ENCODE measurements at regions not wholly inside any gene's neighbourhood (a gene's known extent, or its start where the extent isn't known, plus 50 kb on each side); places are given as distances from the start of the nearest gene placed in this dataset.

DNA sequence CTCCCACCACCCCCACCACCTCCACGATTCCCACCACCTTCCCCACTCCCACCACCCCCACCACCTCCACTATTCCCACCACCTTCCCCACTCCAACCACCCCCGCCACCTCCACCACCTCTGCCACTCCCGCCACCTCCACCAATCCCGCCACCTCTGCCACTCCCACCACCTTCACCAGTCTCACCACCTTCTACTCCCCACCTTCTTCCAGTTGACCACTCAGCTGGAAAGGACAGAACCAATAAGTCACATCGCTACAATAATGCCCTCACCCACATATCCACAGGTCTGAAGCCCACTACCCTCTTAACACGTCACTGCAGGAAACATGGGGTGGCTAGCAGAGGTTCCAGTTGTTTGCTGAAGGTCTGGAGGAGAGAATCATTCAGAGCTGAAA, 93.5 kb upstream of the PAX2 start:
- peaks cover 20 to 29% of the 10 kb centered on the region in 2 donors for H3K4me1 Mint-ChIP-seq
- no peak for DNase-seq
- H3K4me3 Mint-ChIP-seq = no peak overlapping the region
- H3K9me3 Mint-ChIP-seq = no peaks in the 10 kb centered on the region
- peaks cover 3 to 8% of the 10 kb centered on the region in 2 donors for H3K36me3 Mint-ChIP-seq
- H3K27me3 Mint-ChIP-seq = peaks cover 66 to 80% of the 10 kb centered on the region in 2 donors
- no peak overlapping the region for H3K27ac Mint-ChIP-seq
- no peak for ATAC-seq (replicated peaks)

DNA sequence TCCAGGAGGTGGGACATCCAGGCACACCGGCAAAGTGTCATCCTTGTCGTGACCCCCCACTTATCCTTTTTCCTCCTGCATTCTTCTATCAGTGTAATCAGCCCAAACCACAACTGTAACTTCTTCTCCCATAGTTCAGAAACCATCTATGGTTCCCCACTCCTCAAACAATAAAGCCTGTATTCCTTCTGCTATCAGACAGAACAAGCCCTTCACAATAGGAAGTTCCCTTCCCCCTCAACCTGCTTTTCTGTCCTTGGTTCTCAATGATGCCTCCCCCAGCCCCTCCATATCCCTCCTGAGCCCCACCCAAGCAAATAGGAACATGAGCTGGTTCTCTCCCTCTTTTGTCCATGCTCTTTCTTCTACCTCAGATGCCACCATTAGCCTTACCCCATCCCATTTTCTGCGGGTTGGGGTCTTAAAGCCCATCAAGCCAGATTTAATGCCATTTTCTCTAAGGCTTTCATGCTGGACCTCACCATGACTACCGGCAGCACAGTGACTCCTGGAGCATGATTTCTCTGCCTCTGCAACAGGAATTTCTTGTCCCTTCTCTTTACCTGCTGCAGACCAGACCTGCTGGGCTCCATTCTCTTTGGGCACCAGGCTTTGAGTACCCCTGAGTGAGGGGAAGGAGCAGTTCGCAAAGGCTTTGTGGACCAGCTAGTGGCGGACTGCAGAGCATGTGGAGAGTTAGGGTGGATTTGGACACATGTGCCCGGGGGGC, 92.8 kb upstream of the PAX2 start:
- Mint-ChIP-seq H3K4me3 (no peak overlapping the region), H3K27ac (no peak overlapping the region), H3K4me1 (peaks cover 20 to 29% of the 10 kb centered on the region in 2 donors), H3K36me3 (peaks cover 3 to 8% of the 10 kb centered on the region in 2 donors), H3K9me3 (peaks cover 0 to 2% of the 10 kb centered on the region in 2 donors), H3K27me3 (peaks cover 72 to 80% of the 10 kb centered on the region in 2 donors)
- DNase-seq = no peak
- no peak for ATAC-seq (replicated peaks)

GRCh38 chr10:100653238-100653956, 92.0 kb upstream of the PAX2 start:
- H3K4me3 Mint-ChIP-seq = peak overlapping the region; percentile 63 to 67
- no peak overlapping the region for H3K27ac Mint-ChIP-seq
- peaks cover 0 to 2% of the 10 kb centered on the region in 2 donors for H3K9me3 Mint-ChIP-seq
- ATAC-seq (replicated peaks) (no peak), DNase-seq (no peak)
- peaks cover 20 to 29% of the 10 kb centered on the region in 2 donors for H3K4me1 Mint-ChIP-seq
- peaks cover 1 to 8% of the 10 kb centered on the region in 2 donors for H3K36me3 Mint-ChIP-seq
- peaks cover 75 to 82% of the 10 kb centered on the region in 2 donors for H3K27me3 Mint-ChIP-seq

DNA sequence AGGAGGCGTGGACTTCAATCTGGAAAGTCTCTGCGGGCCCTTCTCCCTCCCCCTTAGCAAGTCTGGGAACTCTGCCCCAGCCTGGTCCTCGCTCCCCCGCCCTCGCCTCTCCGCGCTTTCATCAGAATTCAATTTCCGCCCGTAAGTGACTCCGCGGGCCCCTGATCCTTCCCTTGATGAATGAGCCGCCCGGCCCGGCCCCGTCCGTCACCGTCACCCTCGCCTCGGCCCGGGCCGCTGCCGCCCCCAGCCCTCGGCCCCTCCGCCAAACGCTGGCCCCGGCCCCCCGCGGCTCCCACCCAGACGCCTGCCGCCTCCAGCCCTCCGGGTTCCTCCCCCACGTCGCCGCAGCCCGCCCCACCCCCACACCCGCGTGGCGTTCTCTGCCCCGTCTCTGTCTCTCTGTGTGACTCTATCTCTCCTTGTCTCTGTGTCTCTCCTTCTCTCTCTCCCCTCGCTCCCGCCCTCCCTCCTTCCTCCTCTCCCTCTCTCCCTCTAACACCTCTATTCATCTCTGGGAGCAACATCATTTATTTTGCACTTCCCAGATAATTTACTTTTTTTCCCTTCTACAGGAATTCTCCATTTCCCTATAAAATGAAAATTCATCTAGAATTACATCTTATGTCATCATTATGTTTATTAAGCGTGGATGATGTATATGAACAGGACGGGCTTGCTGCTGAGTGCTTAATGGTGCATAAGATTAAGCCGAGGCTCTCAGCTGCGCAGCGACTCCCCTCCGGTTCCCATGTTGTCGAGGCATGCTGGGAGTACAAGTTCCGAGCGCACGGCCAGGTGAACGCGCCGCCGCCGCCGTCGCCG, 91.2 kb upstream of the PAX2 start:
- no peak for DNase-seq
- Mint-ChIP-seq H3K36me3 (peaks cover 1 to 8% of the 10 kb centered on the region in 2 donors), H3K4me3 (peak overlapping the region; percentile 62 to 78)

DNA sequence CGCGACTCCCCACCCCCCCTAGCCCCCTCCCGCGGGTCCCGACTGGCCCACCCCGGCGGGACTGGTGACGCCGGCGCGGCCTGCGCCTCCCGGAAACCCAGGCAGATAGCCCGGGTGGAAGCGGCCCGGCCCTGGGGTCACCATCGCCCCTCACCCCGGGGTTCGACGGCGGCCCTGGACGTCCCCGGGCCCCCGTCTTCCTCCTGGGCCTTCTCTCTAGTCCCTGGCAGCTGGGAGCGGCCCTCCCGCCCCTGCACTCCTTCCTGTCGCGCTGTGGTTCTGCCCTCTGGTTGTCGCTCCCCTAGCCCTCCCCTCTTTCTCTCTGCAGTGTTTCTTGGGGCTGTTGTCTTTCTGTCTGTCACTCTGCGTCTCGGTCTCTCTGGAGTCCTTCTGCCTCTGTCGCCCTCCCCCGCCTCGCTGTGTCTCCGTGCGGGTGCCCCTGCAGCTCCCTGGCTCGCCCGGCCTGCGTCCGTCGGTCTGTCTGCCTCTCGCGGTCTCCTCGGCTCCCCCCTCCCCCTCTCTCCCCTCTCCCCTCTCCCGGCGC, 90.5 kb upstream of the PAX2 start:
- DNase-seq (no peak), ATAC-seq (replicated peaks) (peak in 1 of 2 donors; percentile 19)
- Mint-ChIP-seq H3K4me3 (peak overlapping the region; percentile 72 to 80), H3K36me3 (peaks cover 0 to 8% of the 10 kb centered on the region in 2 donors), H3K9me3 (peaks cover 0 to 2% of the 10 kb centered on the region in 2 donors), H3K27ac (peak overlapping the region; percentile 85), H3K4me1 (peaks cover 21 to 29% of the 10 kb centered on the region in 2 donors), H3K27me3 (peaks cover 71 to 83% of the 10 kb centered on the region in 2 donors)

More for the DNA sequence above, 91.2 kb upstream of the PAX2 start:
- Mint-ChIP-seq H3K27ac (peak overlapping the region; percentile 69), H3K27me3 (peaks cover 71 to 81% of the 10 kb centered on the region in 2 donors), H3K4me1 (peaks cover 21 to 29% of the 10 kb centered on the region in 2 donors), H3K9me3 (peaks cover 0 to 2% of the 10 kb centered on the region in 2 donors)
- no peak for ATAC-seq (replicated peaks)

- Mint-ChIP-seq H3K27ac (peak overlapping the region; percentile 85), H3K9me3 (peaks cover 0 to 2% of the 10 kb centered on the region in 2 donors), H3K4me1 (peaks cover 24 to 29% of the 10 kb centered on the region in 2 donors), H3K4me3 (peak overlapping the region; percentile 72 to 80), H3K27me3 (peaks cover 71 to 83% of the 10 kb centered on the region in 2 donors), H3K36me3 (peaks cover 0 to 8% of the 10 kb centered on the region in 2 donors)
- ATAC-seq (replicated peaks) (no peak), DNase-seq (no peak)
These were observed 90.0 kb upstream of the PAX2 start for GRCh38 chr10:100655326-100655759.

GRCh38 chr10:100655760-100656421, 89.5 kb upstream of the PAX2 start:
- peaks cover 24 to 29% of the 10 kb centered on the region in 2 donors for H3K4me1 Mint-ChIP-seq
- peaks cover 72 to 84% of the 10 kb centered on the region in 2 donors for H3K27me3 Mint-ChIP-seq

GRCh38 chr10:100656454-100656853, 88.9 kb upstream of the PAX2 start:
- ATAC-seq (replicated peaks) = peak; percentile 41 to 51
- no peak for DNase-seq
- no peak overlapping the region for H3K27ac Mint-ChIP-seq
- no peak overlapping the region for H3K4me3 Mint-ChIP-seq
- H3K36me3 Mint-ChIP-seq = peaks cover 0 to 8% of the 10 kb centered on the region in 2 donors
- peaks cover 77 to 89% of the 10 kb centered on the region in 2 donors for H3K27me3 Mint-ChIP-seq
- peaks cover 24 to 29% of the 10 kb centered on the region in 2 donors for H3K4me1 Mint-ChIP-seq
- peaks cover 0 to 2% of the 10 kb centered on the region in 2 donors for H3K9me3 Mint-ChIP-seq

More at GRCh38 chr10:100655760-100656421, 89.5 kb upstream of the PAX2 start:
- peak overlapping the region; percentile 72 to 80 for H3K4me3 Mint-ChIP-seq
- H3K36me3 Mint-ChIP-seq = peaks cover 0 to 8% of the 10 kb centered on the region in 2 donors
- peak overlapping the region; percentile 79 for H3K27ac Mint-ChIP-seq
- ATAC-seq (replicated peaks) = no peak
- H3K9me3 Mint-ChIP-seq = peaks cover 0 to 2% of the 10 kb centered on the region in 2 donors
- DNase-seq = no peak

DNA sequence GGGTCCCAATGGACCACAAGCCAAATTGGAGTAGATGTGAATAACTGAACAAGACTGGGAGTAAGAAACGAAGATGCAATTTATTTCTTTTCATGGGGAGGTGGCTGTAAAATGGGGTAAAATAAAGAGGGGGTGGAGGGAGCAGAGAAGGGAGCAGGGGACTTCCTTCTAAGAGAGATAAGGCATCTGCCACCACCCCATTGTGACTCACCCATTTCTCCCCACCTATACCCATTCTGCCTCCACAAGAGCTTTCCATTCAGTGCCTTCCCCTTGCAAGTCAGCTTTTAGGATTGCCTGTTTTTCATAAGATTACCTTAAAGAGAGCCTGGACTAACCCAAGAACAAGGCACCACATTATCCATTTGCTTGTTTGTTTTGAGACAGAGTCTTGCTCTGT, 87.1 kb upstream of the PAX2 start:
- Mint-ChIP-seq H3K4me3 (no peak overlapping the region), H3K36me3 (peaks cover 0 to 4% of the 10 kb centered on the region in 2 donors), H3K9me3 (peaks cover 0 to 2% of the 10 kb centered on the region in 2 donors), H3K27me3 (peaks cover 75 to 92% of the 10 kb centered on the region in 2 donors), H3K27ac (no peak overlapping the region), H3K4me1 (peaks cover 24 to 27% of the 10 kb centered on the region in 2 donors)
- DNase-seq = no peak
- no peak for ATAC-seq (replicated peaks)

GRCh38 chr10:100659361-100660098, 85.9 kb upstream of the PAX2 start:
- H3K27me3 Mint-ChIP-seq = peaks cover 76 to 91% of the 10 kb centered on the region in 2 donors
- peaks cover 0 to 4% of the 10 kb centered on the region in 2 donors for H3K36me3 Mint-ChIP-seq
- no peak for DNase-seq
- H3K9me3 Mint-ChIP-seq = peaks cover 0 to 2% of the 10 kb centered on the region in 2 donors
- H3K4me1 Mint-ChIP-seq = peaks cover 16 to 17% of the 10 kb centered on the region in 2 donors
- H3K4me3 Mint-ChIP-seq = no peak overlapping the region
- peak overlapping the region; percentile 62 for H3K27ac Mint-ChIP-seq
- no peak for ATAC-seq (replicated peaks)

DNA sequence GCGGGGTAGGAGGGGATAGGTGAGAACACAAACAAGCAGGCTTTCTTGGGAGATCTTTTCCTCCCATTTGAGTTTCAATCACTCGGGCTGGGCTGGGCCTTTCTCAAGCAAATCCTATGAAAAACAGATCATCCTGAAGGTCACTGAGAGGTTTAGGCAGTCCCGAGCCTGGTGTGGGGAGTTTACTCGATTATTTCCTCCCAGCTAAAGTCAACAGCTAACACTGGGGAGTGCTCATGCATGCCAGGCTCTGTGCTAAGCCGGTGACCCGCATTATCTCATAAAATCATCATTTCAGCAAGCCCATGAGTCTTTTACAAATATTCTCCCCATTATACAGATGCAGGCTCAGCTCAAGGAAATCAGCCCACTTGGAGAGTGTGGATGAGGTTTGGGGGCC, 85.0 kb upstream of the PAX2 start:
- no peak overlapping the region for H3K4me3 Mint-ChIP-seq
- H3K27me3 Mint-ChIP-seq = peaks cover 76 to 91% of the 10 kb centered on the region in 2 donors
- peaks cover 8 to 11% of the 10 kb centered on the region in 2 donors for H3K4me1 Mint-ChIP-seq
- no peak overlapping the region for H3K27ac Mint-ChIP-seq
- ATAC-seq (replicated peaks) (no peak), DNase-seq (no peak)
- peaks cover 0 to 4% of the 10 kb centered on the region in 2 donors for H3K36me3 Mint-ChIP-seq
- H3K9me3 Mint-ChIP-seq = peaks cover 0 to 2% of the 10 kb centered on the region in 2 donors

DNA sequence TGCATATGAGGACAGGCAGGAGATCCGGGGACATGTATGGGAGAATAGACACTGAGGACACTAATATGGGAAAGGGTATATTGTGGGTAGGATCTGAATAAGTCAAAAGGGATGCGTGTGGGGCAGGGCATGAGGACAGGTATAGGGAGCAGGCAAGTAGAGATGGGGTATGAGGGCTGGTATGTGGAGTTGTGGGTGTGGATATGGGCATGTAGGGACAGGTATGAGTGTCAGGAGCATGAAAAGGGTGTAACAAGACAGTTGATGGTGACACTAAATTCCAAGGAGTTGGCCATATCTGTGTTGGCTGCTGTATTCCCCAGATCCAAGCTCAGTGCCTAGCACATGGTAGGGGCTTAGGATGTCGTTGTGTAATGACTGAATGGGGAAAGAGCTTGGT, 84.4 kb upstream of the PAX2 start:
- peaks cover 0 to 2% of the 10 kb centered on the region in 2 donors for H3K9me3 Mint-ChIP-seq
- no peak overlapping the region for H3K4me3 Mint-ChIP-seq
- peaks cover 70 to 86% of the 10 kb centered on the region in 2 donors for H3K27me3 Mint-ChIP-seq
- no peak for DNase-seq
- H3K36me3 Mint-ChIP-seq = peaks cover 0 to under 1% of the 10 kb centered on the region in 2 donors
- H3K4me1 Mint-ChIP-seq = peaks cover 2 to 5% of the 10 kb centered on the region in 2 donors
- no peak for ATAC-seq (replicated peaks)
- H3K27ac Mint-ChIP-seq = no peak overlapping the region

Data from stimulated activated naive B cell treated with anti-CD40 and anti-IgM and Interleukin-4, amounts not matched to agents 10 μg/mL and 1 μg/mL and 100 μg/mL, for 72 hours (primary cell).